ENCODE measurements at regions not wholly inside any gene's neighbourhood (a gene's known extent, or its start where the extent isn't known, plus 50 kb on each side); places are given as distances from the start of the nearest gene placed in this dataset.
A peak's percentile ranks its signal among the peaks of the same experiment; 100 is the strongest.
"Not testable (repeated sequence)": the region's sequence is repeated elsewhere in the genome, so short reads cannot be mapped to it uniquely, and the experiment has no call there.

DNA sequence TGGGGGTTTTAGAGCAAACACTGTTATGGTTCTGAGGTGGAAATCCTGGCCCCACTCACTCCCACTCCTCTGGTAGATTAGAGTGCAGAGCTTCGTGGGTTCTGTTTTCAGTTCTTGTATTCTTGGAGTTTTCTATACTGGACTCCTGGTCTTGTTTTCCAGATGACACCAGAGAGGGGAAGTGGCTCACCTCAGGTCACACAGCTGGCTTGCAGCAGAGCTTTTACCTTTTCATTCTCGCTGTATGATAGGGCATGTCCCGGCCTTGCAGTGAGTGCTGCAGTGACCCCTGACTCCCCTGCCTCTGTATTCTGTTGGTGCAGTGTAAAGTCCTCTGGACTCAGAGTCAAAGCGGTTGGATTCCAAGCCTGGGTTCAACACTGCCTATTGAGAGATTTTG, 148.9 kb upstream of the MEX3C start:
- Histone ChIP-seq H3K4me1 (ENCODE audit: low read depth) (no peaks in the 10 kb centered on the region), H3K27me3 (no peaks in the 10 kb centered on the region), H3K36me3 (no peaks in the 10 kb centered on the region), H3K9me3 (ENCODE audit: low read depth) (no peaks in the 10 kb centered on the region), H3K4me3 (no peak overlapping the region), H3K27ac (no peak overlapping the region)
- no peak for DNase-seq (ENCODE audit: low read depth in 1 of 2, low spot score in 1 of 2)
- TF ChIP-seq, protein P1, sequence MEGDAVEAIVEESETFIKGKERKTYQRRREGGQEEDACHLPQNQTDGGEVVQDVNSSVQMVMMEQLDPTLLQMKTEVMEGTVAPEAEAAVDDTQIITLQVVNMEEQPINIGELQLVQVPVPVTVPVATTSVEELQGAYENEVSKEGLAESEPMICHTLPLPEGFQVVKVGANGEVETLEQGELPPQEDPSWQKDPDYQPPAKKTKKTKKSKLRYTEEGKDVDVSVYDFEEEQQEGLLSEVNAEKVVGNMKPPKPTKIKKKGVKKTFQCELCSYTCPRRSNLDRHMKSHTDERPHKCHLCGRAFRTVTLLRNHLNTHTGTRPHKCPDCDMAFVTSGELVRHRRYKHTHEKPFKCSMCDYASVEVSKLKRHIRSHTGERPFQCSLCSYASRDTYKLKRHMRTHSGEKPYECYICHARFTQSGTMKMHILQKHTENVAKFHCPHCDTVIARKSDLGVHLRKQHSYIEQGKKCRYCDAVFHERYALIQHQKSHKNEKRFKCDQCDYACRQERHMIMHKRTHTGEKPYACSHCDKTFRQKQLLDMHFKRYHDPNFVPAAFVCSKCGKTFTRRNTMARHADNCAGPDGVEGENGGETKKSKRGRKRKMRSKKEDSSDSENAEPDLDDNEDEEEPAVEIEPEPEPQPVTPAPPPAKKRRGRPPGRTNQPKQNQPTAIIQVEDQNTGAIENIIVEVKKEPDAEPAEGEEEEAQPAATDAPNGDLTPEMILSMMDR (IDR thresholded peaks at IDR 0.05; ENCODE audit: low read depth, low read length) = no peak

DNA sequence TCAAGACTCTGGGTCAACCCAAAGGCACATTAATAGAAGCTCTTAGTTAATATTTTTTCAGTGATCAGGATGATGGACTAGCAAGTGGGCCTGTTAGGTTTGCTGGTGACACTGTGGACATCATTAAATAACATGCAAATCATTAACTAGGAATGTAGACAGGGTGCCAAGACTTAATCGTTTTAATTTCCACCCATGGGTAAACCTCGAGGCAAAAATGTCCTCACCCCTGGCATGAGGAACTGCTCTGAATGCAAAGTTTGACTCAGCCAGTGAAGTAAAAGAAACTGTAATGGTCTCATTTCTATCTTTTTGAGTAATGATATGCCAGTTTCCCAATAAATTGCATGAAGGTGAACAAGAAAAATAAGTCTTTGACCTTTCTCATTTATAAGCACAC, 152.6 kb upstream of the MEX3C start:
- Histone ChIP-seq H3K36me3 (no peaks in the 10 kb centered on the region), H3K27me3 (no peaks in the 10 kb centered on the region), H3K4me1 (ENCODE audit: low read depth) (no peaks in the 10 kb centered on the region), H3K9me3 (ENCODE audit: low read depth) (no peaks in the 10 kb centered on the region), H3K27ac (no peak overlapping the region), H3K4me3 (no peak overlapping the region)
- DNase-seq (ENCODE audit: low read depth in 1 of 2, low spot score in 1 of 2) = no peak
- TF ChIP-seq, protein P1 (IDR thresholded peaks at IDR 0.05; ENCODE audit: low read depth, low read length) = no peak

DNA sequence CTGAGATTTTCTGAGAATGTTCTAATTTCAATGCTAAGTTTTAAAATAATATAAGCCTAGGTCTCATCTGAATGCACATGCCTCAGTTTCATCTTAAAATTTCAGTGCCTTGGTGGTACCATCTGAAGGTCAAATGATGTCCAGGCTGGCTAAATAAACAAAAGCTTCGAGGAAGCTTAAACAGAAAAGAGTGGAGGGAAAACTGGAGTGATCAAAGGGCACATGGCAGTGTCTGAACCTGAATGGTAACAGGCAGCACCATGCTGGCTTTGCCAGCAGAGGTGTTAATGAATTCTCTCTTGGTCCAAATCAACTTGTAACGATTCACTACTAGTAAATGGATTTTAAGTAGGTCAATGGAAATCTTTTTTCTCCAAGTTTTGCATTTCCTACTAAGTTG, 158.4 kb upstream of the MEX3C start:
- no peak for DNase-seq (ENCODE audit: low read depth in 1 of 2, low spot score in 1 of 2)
- Histone ChIP-seq H3K9me3 (ENCODE audit: low read depth) (no peaks in the 10 kb centered on the region), H3K4me1 (ENCODE audit: low read depth) (peaks cover 4% of the 10 kb centered on the region), H3K36me3 (no peaks in the 10 kb centered on the region), H3K27me3 (no peaks in the 10 kb centered on the region), H3K4me3 (no peak overlapping the region), H3K27ac (no peak overlapping the region)
- TF ChIP-seq, protein P1 (IDR thresholded peaks at IDR 0.05; ENCODE audit: low read depth, low read length) = no peak

DNA sequence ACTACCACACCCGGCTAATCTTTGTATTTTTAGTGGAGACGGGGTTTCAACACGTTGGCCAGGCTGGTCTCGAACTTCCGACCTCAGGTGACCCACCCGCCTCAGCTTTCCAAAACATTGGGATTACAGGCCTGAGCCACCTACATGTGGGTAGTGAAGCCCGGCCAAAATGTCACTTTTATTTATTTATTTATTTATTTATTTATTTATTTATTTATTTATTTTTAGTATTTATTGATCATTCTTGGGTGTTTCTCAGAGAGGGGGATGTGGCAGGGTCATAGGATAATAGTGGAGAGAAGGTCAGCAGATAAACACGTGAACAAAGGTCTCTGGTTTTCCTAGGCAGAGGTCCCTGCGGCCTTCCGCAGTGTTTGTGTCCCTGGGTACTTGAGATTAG, 162.8 kb upstream of the MEX3C start:
- not testable (repeated sequence) for H3K27me3 ChIP-seq; H3K27ac ChIP-seq; DNase-seq (ENCODE audit: low read depth in 1 of 2, low spot score in 1 of 2); H3K4me3 ChIP-seq; H3K9me3 ChIP-seq (ENCODE audit: low read depth); H3K36me3 ChIP-seq
- peaks cover 16% of the 10 kb centered on the region for H3K4me1 ChIP-seq (ENCODE audit: low read depth)

DNA sequence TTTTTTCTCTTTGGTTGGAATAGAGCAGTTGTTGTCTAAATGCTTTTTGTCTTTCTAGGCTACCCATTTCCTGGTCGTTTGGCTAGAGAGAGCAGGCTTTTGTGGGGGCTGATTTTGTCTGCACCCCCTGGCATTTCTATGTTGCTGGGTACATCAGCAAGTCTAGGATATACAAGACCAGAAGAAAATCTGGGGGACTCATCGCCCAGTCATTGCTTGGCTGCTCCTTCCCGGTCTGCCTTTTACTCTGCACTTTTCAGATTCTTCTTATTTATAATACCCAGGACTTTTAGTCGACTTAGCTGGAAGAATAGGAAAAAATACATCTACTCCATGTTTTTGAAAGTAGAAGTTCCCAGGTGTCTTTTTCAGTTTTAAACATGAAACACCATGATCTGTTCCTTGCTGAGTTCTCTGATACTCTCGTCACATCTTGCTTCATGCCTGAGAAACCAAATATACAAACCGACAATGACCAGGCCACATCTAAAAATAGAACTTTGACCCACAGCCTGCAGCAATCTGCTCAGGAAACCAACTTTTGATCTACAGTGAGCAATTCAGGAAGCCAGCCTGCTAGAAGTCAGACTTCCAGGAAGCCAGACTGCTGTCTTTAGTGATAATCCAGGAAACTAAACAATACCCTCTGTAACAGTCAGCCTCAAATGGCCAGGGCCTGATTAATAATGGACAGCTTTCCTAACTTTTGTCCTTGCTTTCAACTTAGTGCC, 163.8 kb upstream of the MEX3C start:
- peaks cover 16% of the 10 kb centered on the region for H3K4me1 ChIP-seq (ENCODE audit: low read depth)

DNA sequence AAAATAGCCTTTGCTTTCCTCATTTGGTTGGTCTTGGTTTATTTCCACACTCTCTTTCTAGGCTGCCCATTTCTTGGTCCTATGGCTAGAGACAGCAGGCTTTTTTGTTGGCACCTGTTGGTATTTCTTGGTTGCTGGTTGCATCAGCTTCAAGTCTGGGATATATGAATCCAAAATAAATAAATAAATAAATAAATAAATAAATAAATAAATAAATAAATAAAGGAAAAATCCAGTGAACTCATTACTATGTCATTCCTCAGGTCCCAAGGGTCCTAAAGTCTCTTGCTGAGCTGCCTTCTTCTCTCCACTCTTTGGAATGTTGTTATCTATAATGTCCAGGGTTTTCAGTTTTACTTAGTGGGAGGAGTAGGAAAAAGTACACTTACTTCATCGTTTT, 165.9 kb upstream of the MEX3C start:
- no peaks in the 10 kb centered on the region for H3K36me3 ChIP-seq
- H3K4me1 ChIP-seq (ENCODE audit: low read depth) = peaks cover 16% of the 10 kb centered on the region
- H3K4me3 ChIP-seq = no peak overlapping the region
- no peaks in the 10 kb centered on the region for H3K27me3 ChIP-seq
- H3K27ac ChIP-seq = no peak overlapping the region
- peak in 1 of 2 donors; percentile 31 for DNase-seq (ENCODE audit: low read depth in 1 of 2, low spot score in 1 of 2)
- TF ChIP-seq, protein P1 (IDR thresholded peaks at IDR 0.05; ENCODE audit: low read depth, low read length) = no peak
- no peaks in the 10 kb centered on the region for H3K9me3 ChIP-seq (ENCODE audit: low read depth)

More for the DNA sequence above, 163.8 kb upstream of the MEX3C start:
- TF ChIP-seq, protein P1 (IDR thresholded peaks at IDR 0.05; ENCODE audit: low read depth, low read length) = no peak
- no peaks in the 10 kb centered on the region for H3K9me3 ChIP-seq (ENCODE audit: low read depth)
- H3K27ac ChIP-seq = peak overlapping the region; percentile 78
- no peak overlapping the region for H3K4me3 ChIP-seq
- peak; percentile 66 to 82 for DNase-seq (ENCODE audit: low read depth in 1 of 2, low spot score in 1 of 2)
- no peaks in the 10 kb centered on the region for H3K36me3 ChIP-seq
- no peaks in the 10 kb centered on the region for H3K27me3 ChIP-seq
